HL-60 (cell line): ENCODE measurements at regions not wholly inside any gene's neighbourhood (a gene's known extent, or its start where the extent isn't known, plus 50 kb on each side); places are given as distances from the start of the nearest gene placed in this dataset.

Experiments used
- DNase-seq, 2 experiments: peaks; one replicate each; pipeline ENCODE4 v3.0.0-alpha.2; 2010 to 2020; ENCODE audit warnings: low read depth in 1 of 2, low spot score in 1 of 2
- H3K27ac ChIP-seq: fragments of 250-450 bp; sonication (Bioruptor Pico); replicated peaks from 2 replicates; pipeline ENCODE4 v1.5.1; 2020; ENCODE audit warnings: mild to moderate bottlenecking, moderate library complexity
- H3K27me3 ChIP-seq: fragments of 250-450 bp; sonication (Bioruptor Pico); 2 replicates; pipeline ENCODE4 v1.5.1; 2021; ENCODE audit warnings: mild to moderate bottlenecking, moderate library complexity; ENCODE audit not compliant: insufficient read depth, poor library complexity, severe bottlenecking
- H3K4me3 ChIP-seq: replicated peaks from 2 replicates; pipeline ENCODE4 v1.5.1; 2011; ENCODE audit warnings: mild to moderate bottlenecking, control low read depth, low read length; ENCODE audit not compliant: insufficient read depth
- GABPA ChIP-seq: IDR thresholded peaks from 2 replicates; pipeline ENCODE4 v1.6.1; 2012; ENCODE audit warnings: low read depth
- POLR2AphosphoS5 ChIP-seq: IDR thresholded peaks from 2 replicates; pipeline ENCODE4 v1.6.1; 2012; ENCODE audit warnings: low read depth
- SPI1 ChIP-seq: IDR thresholded peaks from 2 replicates; pipeline ENCODE4 v1.6.1; 2012; ENCODE audit warnings: low read depth, mild to moderate bottlenecking, borderline replicate concordance
- TF ChIP-seq, protein P1 (sequence below): IDR thresholded peaks from 2 replicates; pipeline ENCODE4 v1.6.1; 2012; ENCODE audit warnings: low read depth; ENCODE audit not compliant: insufficient replicate concordance
- TF ChIP-seq, protein P2 (sequence below): IDR thresholded peaks from one replicate; pipeline ENCODE4 v1.5.1; 2011; ENCODE audit warnings: low read length, control low read depth, inconsistent platforms; ENCODE audit not compliant: insufficient read depth

DNA sequence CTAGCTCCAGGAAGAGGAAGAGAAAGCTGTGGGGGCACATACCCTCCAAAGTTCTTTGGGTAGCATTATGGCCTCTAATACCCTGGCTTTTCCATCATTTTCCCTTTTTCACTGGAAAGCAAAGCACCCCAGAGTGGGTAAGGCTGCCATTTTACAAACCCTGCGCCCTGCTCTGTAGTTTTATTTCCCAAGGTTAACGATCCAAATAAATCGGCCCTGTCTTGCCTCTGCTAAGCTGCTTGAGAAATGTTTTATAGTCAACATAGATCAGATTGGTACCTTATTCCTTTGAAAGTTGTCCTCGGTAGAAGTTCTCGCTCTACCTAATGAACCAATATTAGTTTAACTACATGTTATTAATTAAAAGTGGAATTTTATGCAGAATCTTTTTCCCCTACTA is 328.2 kb downstream of the NPIPA8 start:
- H3K4me3 ChIP-seq, result no peak overlapping the region
- no peak for DNase-seq
- no peaks in the 10 kb centered on the region for H3K27me3 ChIP-seq
- H3K27ac ChIP-seq, result no peak overlapping the region
- TF ChIP-seq POLR2AphosphoS5 (no peak), GABPA (no peak), SPI1 (no peak)
- TF ChIP-seq, protein P1, sequence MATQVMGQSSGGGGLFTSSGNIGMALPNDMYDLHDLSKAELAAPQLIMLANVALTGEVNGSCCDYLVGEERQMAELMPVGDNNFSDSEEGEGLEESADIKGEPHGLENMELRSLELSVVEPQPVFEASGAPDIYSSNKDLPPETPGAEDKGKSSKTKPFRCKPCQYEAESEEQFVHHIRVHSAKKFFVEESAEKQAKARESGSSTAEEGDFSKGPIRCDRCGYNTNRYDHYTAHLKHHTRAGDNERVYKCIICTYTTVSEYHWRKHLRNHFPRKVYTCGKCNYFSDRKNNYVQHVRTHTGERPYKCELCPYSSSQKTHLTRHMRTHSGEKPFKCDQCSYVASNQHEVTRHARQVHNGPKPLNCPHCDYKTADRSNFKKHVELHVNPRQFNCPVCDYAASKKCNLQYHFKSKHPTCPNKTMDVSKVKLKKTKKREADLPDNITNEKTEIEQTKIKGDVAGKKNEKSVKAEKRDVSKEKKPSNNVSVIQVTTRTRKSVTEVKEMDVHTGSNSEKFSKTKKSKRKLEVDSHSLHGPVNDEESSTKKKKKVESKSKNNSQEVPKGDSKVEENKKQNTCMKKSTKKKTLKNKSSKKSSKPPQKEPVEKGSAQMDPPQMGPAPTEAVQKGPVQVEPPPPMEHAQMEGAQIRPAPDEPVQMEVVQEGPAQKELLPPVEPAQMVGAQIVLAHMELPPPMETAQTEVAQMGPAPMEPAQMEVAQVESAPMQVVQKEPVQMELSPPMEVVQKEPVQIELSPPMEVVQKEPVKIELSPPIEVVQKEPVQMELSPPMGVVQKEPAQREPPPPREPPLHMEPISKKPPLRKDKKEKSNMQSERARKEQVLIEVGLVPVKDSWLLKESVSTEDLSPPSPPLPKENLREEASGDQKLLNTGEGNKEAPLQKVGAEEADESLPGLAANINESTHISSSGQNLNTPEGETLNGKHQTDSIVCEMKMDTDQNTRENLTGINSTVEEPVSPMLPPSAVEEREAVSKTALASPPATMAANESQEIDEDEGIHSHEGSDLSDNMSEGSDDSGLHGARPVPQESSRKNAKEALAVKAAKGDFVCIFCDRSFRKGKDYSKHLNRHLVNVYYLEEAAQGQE, result no peak
- TF ChIP-seq, protein P2, sequence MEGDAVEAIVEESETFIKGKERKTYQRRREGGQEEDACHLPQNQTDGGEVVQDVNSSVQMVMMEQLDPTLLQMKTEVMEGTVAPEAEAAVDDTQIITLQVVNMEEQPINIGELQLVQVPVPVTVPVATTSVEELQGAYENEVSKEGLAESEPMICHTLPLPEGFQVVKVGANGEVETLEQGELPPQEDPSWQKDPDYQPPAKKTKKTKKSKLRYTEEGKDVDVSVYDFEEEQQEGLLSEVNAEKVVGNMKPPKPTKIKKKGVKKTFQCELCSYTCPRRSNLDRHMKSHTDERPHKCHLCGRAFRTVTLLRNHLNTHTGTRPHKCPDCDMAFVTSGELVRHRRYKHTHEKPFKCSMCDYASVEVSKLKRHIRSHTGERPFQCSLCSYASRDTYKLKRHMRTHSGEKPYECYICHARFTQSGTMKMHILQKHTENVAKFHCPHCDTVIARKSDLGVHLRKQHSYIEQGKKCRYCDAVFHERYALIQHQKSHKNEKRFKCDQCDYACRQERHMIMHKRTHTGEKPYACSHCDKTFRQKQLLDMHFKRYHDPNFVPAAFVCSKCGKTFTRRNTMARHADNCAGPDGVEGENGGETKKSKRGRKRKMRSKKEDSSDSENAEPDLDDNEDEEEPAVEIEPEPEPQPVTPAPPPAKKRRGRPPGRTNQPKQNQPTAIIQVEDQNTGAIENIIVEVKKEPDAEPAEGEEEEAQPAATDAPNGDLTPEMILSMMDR, result no peak

DNA sequence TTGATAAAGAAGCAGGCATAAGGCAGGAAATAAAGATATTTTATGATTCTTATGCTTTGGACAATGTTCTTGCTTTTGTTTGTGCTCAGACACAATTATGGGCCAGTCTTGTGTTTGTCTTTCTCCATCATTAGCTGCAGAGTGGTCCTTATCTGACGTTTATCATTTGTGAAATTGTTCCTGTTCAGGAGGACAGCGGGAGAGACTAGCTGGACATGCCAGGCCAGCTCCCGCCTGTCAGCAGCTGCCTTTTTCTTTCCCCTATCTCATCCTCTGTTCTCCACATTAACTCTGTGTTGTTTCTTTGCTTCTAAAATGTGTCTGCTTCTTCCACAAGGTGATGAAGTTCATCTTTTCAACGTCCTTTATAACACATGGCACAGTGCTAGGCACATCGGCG is 333.5 kb downstream of the NPIPA8 start:
- Histone ChIP-seq H3K27me3 (no peaks in the 10 kb centered on the region), H3K4me3 (no peak overlapping the region), H3K27ac (no peak overlapping the region)
- DNase-seq, result no peak
- TF ChIP-seq, protein P2, result no peak
- no peak for TF ChIP-seq GABPA
- no peak for TF ChIP-seq SPI1
- TF ChIP-seq, protein P1, result no peak
- no peak for TF ChIP-seq POLR2AphosphoS5

DNA sequence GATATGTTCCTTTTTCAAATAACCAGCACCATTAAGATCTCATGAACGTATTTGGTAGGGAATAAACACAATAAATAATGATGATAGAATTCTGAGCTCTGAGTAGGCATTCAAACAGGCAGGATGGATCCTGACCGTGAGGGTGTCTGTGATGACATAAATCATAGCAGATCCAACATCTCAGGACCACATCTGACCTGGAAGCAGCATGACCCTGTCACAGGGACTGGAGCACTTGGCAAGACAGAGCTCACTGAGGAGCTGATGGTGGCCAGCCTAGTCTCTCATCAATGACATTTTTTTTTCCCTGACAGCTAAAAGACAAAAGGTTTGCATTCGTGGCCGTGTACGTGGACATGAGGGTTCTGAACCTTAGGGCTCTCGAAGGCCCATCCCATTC is 337.5 kb downstream of the NPIPA8 start:
- TF ChIP-seq, protein P2, result no peak
- TF ChIP-seq GABPA (no peak), SPI1 (no peak), POLR2AphosphoS5 (no peak)
- TF ChIP-seq, protein P1, result no peak
- no peak overlapping the region for H3K4me3 ChIP-seq
- H3K27ac ChIP-seq, result no peak overlapping the region
- H3K27me3 ChIP-seq, result no peaks in the 10 kb centered on the region
- DNase-seq, result no peak
